RWPE1 (cell line): ENCODE measurements at regions not wholly inside any gene's neighbourhood (a gene's known extent, or its start where the extent isn't known, plus 50 kb on each side); places are given as distances from the start of the nearest gene placed in this dataset.

Source experiments
- CTCF ChIA-PET: fragments of 350-600 bp; sonication (Branson Sonifier 250); formaldehyde crosslinking; extraction: SDS; loops from one replicate; lab custom pipeline; 2021; lab: Yijun Ruan, JAX
- POLR2A ChIA-PET: fragments of 400-600 bp; formaldehyde crosslinking; extraction: SDS; loops from one replicate; lab custom pipeline; 2020; ENCODE audit warnings: antibody characterized with exemption; ENCODE audit not compliant: low non-redundant PET; lab: Yijun Ruan, JAX
- DNase-seq: peaks from one replicate; pipeline ENCODE4 v3.0.0; 2012; ENCODE audit warnings: low spot score
- H3K27ac ChIP-seq: fragments of 450-650 bp; 2 replicates; pipeline ENCODE4 v1.5.1; 2017
- TF ChIP-seq, protein P1 (sequence below): fragments of 450-650 bp; conservative IDR thresholded peaks from 2 replicates; pipeline ENCODE4 v1.5.1; 2017; ENCODE audit warnings: low read depth, mild to moderate bottlenecking

DNA sequence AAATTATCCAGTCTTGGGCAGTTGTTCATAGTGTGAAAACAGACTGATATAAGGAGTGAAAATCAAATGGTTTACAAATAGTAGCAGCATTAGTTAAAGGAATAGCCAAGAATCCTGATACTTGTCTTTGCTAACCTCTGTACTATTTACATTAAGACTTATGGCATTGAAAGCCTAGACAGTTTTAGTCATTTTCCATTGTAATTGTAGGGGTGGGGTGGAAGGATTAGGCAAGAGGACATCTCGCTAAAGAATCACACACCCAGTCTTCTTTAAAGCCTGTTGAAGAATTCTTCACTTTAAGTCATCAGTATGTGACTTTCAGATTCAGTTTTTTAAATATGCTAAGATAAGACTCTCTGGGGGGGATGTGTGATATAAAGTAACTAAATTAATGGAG, 207.5 kb upstream of the PHACTR1 start:
- TF ChIP-seq, protein P1, sequence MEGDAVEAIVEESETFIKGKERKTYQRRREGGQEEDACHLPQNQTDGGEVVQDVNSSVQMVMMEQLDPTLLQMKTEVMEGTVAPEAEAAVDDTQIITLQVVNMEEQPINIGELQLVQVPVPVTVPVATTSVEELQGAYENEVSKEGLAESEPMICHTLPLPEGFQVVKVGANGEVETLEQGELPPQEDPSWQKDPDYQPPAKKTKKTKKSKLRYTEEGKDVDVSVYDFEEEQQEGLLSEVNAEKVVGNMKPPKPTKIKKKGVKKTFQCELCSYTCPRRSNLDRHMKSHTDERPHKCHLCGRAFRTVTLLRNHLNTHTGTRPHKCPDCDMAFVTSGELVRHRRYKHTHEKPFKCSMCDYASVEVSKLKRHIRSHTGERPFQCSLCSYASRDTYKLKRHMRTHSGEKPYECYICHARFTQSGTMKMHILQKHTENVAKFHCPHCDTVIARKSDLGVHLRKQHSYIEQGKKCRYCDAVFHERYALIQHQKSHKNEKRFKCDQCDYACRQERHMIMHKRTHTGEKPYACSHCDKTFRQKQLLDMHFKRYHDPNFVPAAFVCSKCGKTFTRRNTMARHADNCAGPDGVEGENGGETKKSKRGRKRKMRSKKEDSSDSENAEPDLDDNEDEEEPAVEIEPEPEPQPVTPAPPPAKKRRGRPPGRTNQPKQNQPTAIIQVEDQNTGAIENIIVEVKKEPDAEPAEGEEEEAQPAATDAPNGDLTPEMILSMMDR = no peak
- H3K27ac ChIP-seq = no peak overlapping the region
- ChIA-PET CTCF (interaction anchor here (0.5 kb wide), 1 partner anchor 105 kb away, joined by 3 read pairs; no protein-coding TSS in a partner anchor), POLR2A (no interaction called here)
- DNase-seq = no peak

DNA sequence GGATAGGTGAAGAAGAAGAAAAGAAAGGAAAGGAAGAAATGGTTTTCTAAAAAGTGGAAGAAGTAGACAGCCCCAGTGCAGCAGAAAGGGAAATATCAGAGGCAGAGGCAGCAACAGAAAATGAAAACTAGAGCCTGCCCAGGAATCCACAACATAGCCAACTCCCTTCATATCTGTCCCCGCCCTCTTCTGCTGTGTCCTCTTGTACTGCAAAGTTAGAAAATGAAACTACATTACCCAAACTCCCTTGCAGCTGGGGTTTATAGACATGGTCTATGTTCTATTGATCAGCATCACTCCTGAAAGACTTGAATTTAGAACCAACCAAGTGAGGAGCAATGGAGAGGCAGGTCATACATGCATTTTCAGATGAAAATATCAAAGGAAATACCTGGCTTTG, 200.5 kb upstream of the PHACTR1 start:
- ChIA-PET POLR2A (no interaction called here), CTCF (no interaction called here)
- H3K27ac ChIP-seq = no peak overlapping the region
- TF ChIP-seq, protein P1 = no peak
- DNase-seq = no peak

- ChIA-PET CTCF (interaction anchor here (0.7 kb wide), 1 partner anchor 10 kb away, joined by 6 read pairs; no protein-coding TSS in a partner anchor), POLR2A (no interaction called here)
- DNase-seq = no peak
- TF ChIP-seq, protein P1 = no peak
- H3K27ac ChIP-seq = no peak overlapping the region
Measured at GRCh38 chr6:12522347-12522746, 194.2 kb upstream of the PHACTR1 start.

GRCh38 chr6:12523726-12524125, 192.8 kb upstream of the PHACTR1 start:
- CTCF ChIA-PET = no interaction called here
- POLR2A ChIA-PET = no interaction called here
- H3K27ac ChIP-seq = no peak overlapping the region
- no peak for DNase-seq
- TF ChIP-seq, protein P1 = no peak

DNA sequence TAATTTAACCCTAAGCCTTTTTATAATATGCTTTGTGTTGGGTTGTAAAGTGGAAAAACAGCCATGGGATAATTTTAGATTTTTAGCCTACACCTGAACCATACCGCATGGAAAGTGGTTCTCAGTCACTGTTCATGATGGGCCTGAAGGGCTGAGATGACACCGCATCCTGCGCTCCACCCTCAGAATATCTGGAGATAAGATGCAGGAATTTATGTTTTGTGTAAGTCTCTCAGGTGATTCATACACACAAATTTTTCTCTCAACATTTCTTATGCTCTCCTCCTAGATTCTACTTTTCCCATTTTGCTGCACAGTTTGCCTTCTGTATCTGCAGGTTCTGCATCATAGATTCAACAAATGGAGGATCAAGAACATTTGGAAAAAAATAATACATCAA, 191.3 kb upstream of the PHACTR1 start:
- TF ChIP-seq, protein P1 = no peak
- CTCF ChIA-PET = no interaction called here
- no peak overlapping the region for H3K27ac ChIP-seq
- POLR2A ChIA-PET = no interaction called here
- no peak for DNase-seq

DNA sequence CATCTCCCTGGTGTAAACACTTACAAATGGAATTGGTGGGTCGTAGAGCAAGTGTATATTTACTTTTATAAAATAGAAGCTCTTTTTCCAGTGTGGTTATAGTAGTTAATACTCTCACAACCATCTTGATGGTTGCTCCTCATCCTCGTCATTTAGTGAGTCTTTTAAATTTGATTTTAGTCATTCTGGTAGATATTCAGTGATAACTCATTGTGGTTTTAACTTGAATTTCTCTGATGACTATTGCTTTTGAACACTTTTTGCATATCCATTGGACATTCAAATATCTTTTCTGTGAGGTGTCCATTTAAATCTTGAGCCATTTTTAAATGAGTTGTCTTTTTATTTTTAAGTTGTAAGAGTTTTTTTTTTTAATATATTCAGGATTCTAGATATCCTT, 189.2 kb upstream of the PHACTR1 start:
- TF ChIP-seq, protein P1 = no peak
- DNase-seq = no peak

More for the DNA sequence above, 189.2 kb upstream of the PHACTR1 start:
- no peak overlapping the region for H3K27ac ChIP-seq
- CTCF ChIA-PET = interaction anchor here (0.6 kb wide), 1 partner anchor 76 kb away, joined by 3 read pairs; no protein-coding TSS in a partner anchor
- POLR2A ChIA-PET = no interaction called here
